K562 (cell line): ENCODE measurements at regions not wholly inside any gene's neighbourhood (a gene's known extent, or its start where the extent isn't known, plus 50 kb on each side); places are given as distances from the start of the nearest gene placed in this dataset.

Experiments
- AFF1 ChIP-seq, 2 experiments: fragments of 450-650 bp; IDR thresholded peaks; 2 replicates each; pipeline ENCODE4 v1.6.1; 2018; ENCODE audit warnings: mild to moderate bottlenecking in 2 of 2, low read depth in 1 of 2; ENCODE audit not compliant: partially characterized antibody in 2 of 2
- ATF7 ChIP-seq: fragments of 450-650 bp; IDR thresholded peaks from 2 replicates; pipeline ENCODE4 v1.7.1; 2014; ENCODE audit warnings: mild to moderate bottlenecking, moderate library complexity
- CHAMP1 ChIP-seq: fragments of 450-650 bp; IDR thresholded peaks from 2 replicates; pipeline ENCODE4 v1.6.1; 2016; ENCODE audit warnings: mild to moderate bottlenecking
- CLOCK ChIP-seq: fragments of 250-450 bp; sonication (Bioruptor Pico); IDR thresholded peaks from 2 replicates; pipeline ENCODE4 v1.4.0; 2020; ENCODE audit warnings: mild to moderate bottlenecking, moderate library complexity, borderline replicate concordance
- CXXC5 ChIP-seq: fragments of 250-450 bp; sonication (Bioruptor Pico); IDR thresholded peaks from 2 replicates; pipeline ENCODE4 v1.8.0; 2022; ENCODE audit warnings: inconsistent platforms, mild to moderate bottlenecking, moderate library complexity
- NONO ChIP-seq, 2 experiments: fragments of 200-400 bp in 1 of 2; fragments of 450-650 bp in 1 of 2; formaldehyde crosslinking in 1 of 2; IDR thresholded peaks; 2 replicates each; pipeline ENCODE4 v1.6.1; 2017; ENCODE audit warnings: low read depth in 2 of 2, mild to moderate bottlenecking in 2 of 2, moderate library complexity in 2 of 2, low read length in 1 of 2
- PYGO2 ChIP-seq: fragments of 450-650 bp; IDR thresholded peaks from 2 replicates; pipeline ENCODE4 v1.6.1; 2016; ENCODE audit warnings: mild to moderate bottlenecking, missing genetic modification characterization, moderate library complexity, missing compliant biosample characterization
- TBL1XR1 ChIP-seq, 2 experiments: IDR thresholded peaks; 2 replicates each; pipeline ENCODE4 v1.6.1; 2012; ENCODE audit warnings: improper control_type of control experiment in 2 of 2, low read length in 2 of 2, mild to moderate bottlenecking in 1 of 2
- ZNF197 ChIP-seq: fragments of 200-800 bp; sonication (Bioruptor generic); IDR thresholded peaks from 2 replicates; pipeline ENCODE4 v1.6.1; 2016; ENCODE audit warnings: low read depth, missing genetic modification characterization, missing compliant biosample characterization
- ZNF239 ChIP-seq: fragments of 250-450 bp; sonication (Bioruptor Pico); IDR thresholded peaks from 2 replicates; pipeline ENCODE4 v1.4.0; 2020; ENCODE audit warnings: mild to moderate bottlenecking
- ZNF280A ChIP-seq: fragments of 450-650 bp; IDR thresholded peaks from 2 replicates; pipeline ENCODE4 v1.6.1; 2018; ENCODE audit warnings: mild to moderate bottlenecking, low read depth; ENCODE audit not compliant: partially characterized antibody
- ZNF431 ChIP-seq: sonication (generic); formaldehyde crosslinking; IDR thresholded peaks from 2 replicates; pipeline ENCODE4 v1.8.0; 2022; ENCODE audit warnings: mild to moderate bottlenecking, missing genetic modification reagents

GRCh38 chr13:78197231-78197630 lies 278.6 kb upstream of the EDNRB start (continued):
- TF ChIP-seq CHAMP1 = no peak
- no peak for TF ChIP-seq CLOCK (CRISPR knock-in tag)
- TF ChIP-seq AFF1 (IDR thresholded peaks at IDR 0.05; ENCODE audit: low read depth in 1 of 2, partially characterized antibody in 2 of 2) = no peak
- TF ChIP-seq TBL1XR1 (IDR thresholded peaks at IDR 0.05; ENCODE audit: low read length in 2 of 2) = no peak
- no peak for TF ChIP-seq NONO (IDR thresholded peaks at IDR 0.05; ENCODE audit: low read depth in 2 of 2, low read length in 1 of 2)
- no peak for TF ChIP-seq ZNF431
- TF ChIP-seq ZNF197 (CRISPR knock-in tag) = no peak
- no peak for TF ChIP-seq ZNF239 (CRISPR knock-in tag)
- TF ChIP-seq PYGO2 (tag) = no peak
- no peak for TF ChIP-seq ZNF280A
- no peak for TF ChIP-seq ATF7
- TF ChIP-seq CXXC5 (CRISPR knock-in tag) = no peak
